ENCODE measurements at regions not wholly inside any gene's neighbourhood (a gene's known extent, or its start where the extent isn't known, plus 50 kb on each side); places are given as distances from the start of the nearest gene placed in this dataset.

DNA sequence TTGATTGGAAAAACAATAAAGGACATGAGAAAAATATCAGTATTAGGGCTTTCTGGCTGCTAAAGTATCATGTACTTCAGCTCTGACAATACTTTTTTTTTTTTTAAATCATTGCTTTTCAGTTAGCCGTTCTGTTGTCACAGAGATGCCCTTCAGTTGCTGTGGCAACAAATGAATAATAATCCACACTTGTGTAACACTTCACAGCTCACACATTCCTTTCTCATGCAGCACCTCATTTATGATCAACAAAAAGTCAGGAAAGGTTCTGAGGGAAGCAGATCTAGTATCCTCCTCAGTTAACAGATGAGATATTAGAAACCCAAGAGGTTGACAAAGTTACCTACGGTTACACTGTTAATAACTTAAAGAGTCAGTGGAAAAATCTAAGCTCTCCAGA lies 444.2 kb upstream of the SLIT2 start:
- TF ChIP-seq, protein P1, sequence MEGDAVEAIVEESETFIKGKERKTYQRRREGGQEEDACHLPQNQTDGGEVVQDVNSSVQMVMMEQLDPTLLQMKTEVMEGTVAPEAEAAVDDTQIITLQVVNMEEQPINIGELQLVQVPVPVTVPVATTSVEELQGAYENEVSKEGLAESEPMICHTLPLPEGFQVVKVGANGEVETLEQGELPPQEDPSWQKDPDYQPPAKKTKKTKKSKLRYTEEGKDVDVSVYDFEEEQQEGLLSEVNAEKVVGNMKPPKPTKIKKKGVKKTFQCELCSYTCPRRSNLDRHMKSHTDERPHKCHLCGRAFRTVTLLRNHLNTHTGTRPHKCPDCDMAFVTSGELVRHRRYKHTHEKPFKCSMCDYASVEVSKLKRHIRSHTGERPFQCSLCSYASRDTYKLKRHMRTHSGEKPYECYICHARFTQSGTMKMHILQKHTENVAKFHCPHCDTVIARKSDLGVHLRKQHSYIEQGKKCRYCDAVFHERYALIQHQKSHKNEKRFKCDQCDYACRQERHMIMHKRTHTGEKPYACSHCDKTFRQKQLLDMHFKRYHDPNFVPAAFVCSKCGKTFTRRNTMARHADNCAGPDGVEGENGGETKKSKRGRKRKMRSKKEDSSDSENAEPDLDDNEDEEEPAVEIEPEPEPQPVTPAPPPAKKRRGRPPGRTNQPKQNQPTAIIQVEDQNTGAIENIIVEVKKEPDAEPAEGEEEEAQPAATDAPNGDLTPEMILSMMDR (IDR thresholded peaks at IDR 0.05) = no peak
- TF ChIP-seq POLR2A (IDR thresholded peaks at IDR 0.05) = no peak

Measured in heart left ventricle (tissue), 13 donors.